Esophagus muscularis mucosa (tissue), 4 donors: ENCODE measurements at regions not wholly inside any gene's neighbourhood (a gene's known extent, or its start where the extent isn't known, plus 50 kb on each side); places are given as distances from the start of the nearest gene placed in this dataset.
"Not testable (repeated sequence)": the region's sequence is repeated elsewhere in the genome, so short reads cannot be mapped to it uniquely, and the experiment has no call there.

Experiments used
- DNase-seq: peaks from one replicate; pipeline ENCODE4 v3.0.0-alpha.2; 2017; ENCODE audit errors: extremely low spot score
- H3K27ac ChIP-seq, 4 donors: fragments of 200-600 bp; sonication (generic); replicated peaks in 1 of 4; 1 replicate in 3 of 4; 2 replicates in 1 of 4; pipeline ENCODE4 v1.5.1; 2016 to 2019; ENCODE audit warnings: mild to moderate bottlenecking in 1 of 4
- H3K27me3 ChIP-seq, 4 donors: fragments of 200-600 bp; sonication (generic); one replicate each; pipeline versions ENCODE4 v1.5.1 to v1.6.0; 2016 to 2019
- H3K36me3 ChIP-seq, 4 donors: fragments of 200-600 bp; sonication (generic); one replicate each; pipeline ENCODE4 v1.5.1; 2016 to 2019
- H3K4me1 ChIP-seq, 4 donors: fragments of 200-600 bp; sonication (generic); one replicate each; pipeline ENCODE4 v1.5.1; 2016 to 2019
- H3K4me3 ChIP-seq, 4 donors: fragments of 200-600 bp; sonication (generic); 1 replicate in 2 of 4; 2 replicates in 2 of 4; pipeline ENCODE4 v1.5.1; 2016 to 2019; ENCODE audit warnings: mild to moderate bottlenecking in 4 of 4, moderate library complexity in 1 of 4
- H3K9me3 ChIP-seq, 4 donors: fragments of 200-600 bp; sonication (generic); 1 replicate in 3 of 4; 2 replicates in 1 of 4; pipeline ENCODE4 v1.5.1; 2016 to 2019
- WGBS: methylation state at CpG from one replicate; pipeline ENCODE4 v1.1.5; 2018; 5-methylcytosine and 5-hydroxymethylcytosine counted together
- intact Hi-C: fragments of 100-400 bp; cut with DNase I; formaldehyde crosslinking; loops from one replicate; pipeline ENCODE4 v1.15.1; 2023

GRCh38 chr5:177664737-177665136 is 64.8 kb downstream of the B4GALT7 start:
- DNase-seq, H3K36me3 ChIP-seq, H3K27me3 ChIP-seq, H3K4me3 ChIP-seq, H3K27ac ChIP-seq, H3K9me3 ChIP-seq, intact Hi-C loops, H3K4me1 ChIP-seq: not testable (repeated sequence)
- 94% methylated on average over 4 of the region's 4 CpGs for WGBS

GRCh38 chr5:177665172-177665571 is 65.2 kb downstream of the B4GALT7 start:
- H3K4me3 ChIP-seq, H3K9me3 ChIP-seq, DNase-seq, H3K27me3 ChIP-seq, H3K27ac ChIP-seq, H3K4me1 ChIP-seq, intact Hi-C loops, H3K36me3 ChIP-seq: not testable (repeated sequence)
- WGBS, result 88% methylated on average over 5 of the region's 6 CpGs

DNA sequence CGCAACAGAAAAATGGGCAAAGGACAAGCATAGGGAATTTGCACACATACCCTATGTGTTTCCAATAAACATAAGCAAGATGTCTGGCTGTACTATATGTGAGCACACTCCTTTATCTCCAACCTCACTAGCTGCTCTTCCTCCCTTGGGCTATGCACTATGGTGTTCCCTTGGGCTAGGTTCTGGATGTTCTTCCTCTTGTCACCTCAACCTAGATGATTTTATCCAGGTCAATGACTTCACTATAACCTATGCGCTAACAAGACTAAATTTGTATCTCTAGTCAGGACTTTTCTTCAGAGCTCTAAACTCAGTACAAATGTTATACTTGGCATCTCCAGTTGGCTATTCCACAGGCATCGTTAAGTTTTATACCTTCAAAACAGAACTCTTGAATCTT is 66.0 kb downstream of the B4GALT7 start:
- H3K4me3 ChIP-seq, H3K9me3 ChIP-seq, intact Hi-C loops, H3K27ac ChIP-seq, DNase-seq, H3K4me1 ChIP-seq, H3K36me3 ChIP-seq, H3K27me3 ChIP-seq: not testable (repeated sequence)
- WGBS, result 100% methylated on average over 2 of the region's 3 CpGs

GRCh38 chr5:177671035-177671754 is 71.3 kb downstream of the B4GALT7 start:
- H3K36me3 ChIP-seq, H3K4me1 ChIP-seq, intact Hi-C loops, H3K27me3 ChIP-seq, H3K27ac ChIP-seq, DNase-seq, H3K9me3 ChIP-seq: not testable (repeated sequence)
- WGBS, result no CpG with 5 or more reads among the region's 37 CpGs
- peak overlapping the region; percentile 36 to 55 (median 42) for H3K4me3 ChIP-seq

GRCh38 chr5:177671755-177672690 is 72.1 kb downstream of the B4GALT7 start:
- peak overlapping the region; percentile 57 to 80 (median 59) for H3K4me3 ChIP-seq

More at GRCh38 chr5:177671755-177672690, 72.1 kb downstream of the B4GALT7 start:
- H3K27me3 ChIP-seq, H3K4me1 ChIP-seq, H3K9me3 ChIP-seq, intact Hi-C loops, DNase-seq, H3K36me3 ChIP-seq: not testable (repeated sequence)
- WGBS, result no CpG with 5 or more reads among the region's 110 CpGs
- H3K27ac ChIP-seq, result peak overlapping the region in 3 of 4 donors; percentile 51 to 70 (median 69)
